ENCODE measurements at regions not wholly inside any gene's neighbourhood (a gene's known extent, or its start where the extent isn't known, plus 50 kb on each side); places are given as distances from the start of the nearest gene placed in this dataset.
"Not testable (repeated sequence)": the region's sequence is repeated elsewhere in the genome, so short reads cannot be mapped to it uniquely, and the experiment has no call there.

- no peak for TF ChIP-seq CTCF (IDR thresholded peaks at IDR 0.05)
- no peak for TF ChIP-seq POLR2A (IDR thresholded peaks at IDR 0.05)
- no peak for DNase-seq
- no peaks in the 10 kb centered on the region for H3K27me3 ChIP-seq
- H3K27ac ChIP-seq: no peak overlapping the region
- no peaks in the 10 kb centered on the region for H3K9me3 ChIP-seq
- no peak overlapping the region for H3K4me3 ChIP-seq
- H3K4me1 ChIP-seq: no peaks in the 10 kb centered on the region
- H3K36me3 ChIP-seq: no peaks in the 10 kb centered on the region
- intact Hi-C loops (cut with DNase I; ENCODE audit: low total_unique reads): no loop called here
Observed at GRCh38 chr14:105659935-105660527, 133.6 kb downstream of the TMEM121 start.

- Histone ChIP-seq H3K9me3 (no peaks in the 10 kb centered on the region), H3K4me1 (no peaks in the 10 kb centered on the region), H3K36me3 (no peaks in the 10 kb centered on the region), H3K27ac (no peak overlapping the region), H3K27me3 (no peaks in the 10 kb centered on the region), H3K4me3 (no peak overlapping the region)
- intact Hi-C loops (cut with DNase I; ENCODE audit: low total_unique reads): no loop called here
- TF ChIP-seq CTCF (IDR thresholded peaks at IDR 0.05) (no peak), POLR2A (IDR thresholded peaks at IDR 0.05) (no peak)
- no peak for DNase-seq
Observed at GRCh38 chr14:105660816-105661531, 134.6 kb downstream of the TMEM121 start.

GRCh38 chr14:105662043-105662442 lies 135.7 kb downstream of the TMEM121 start:
- H3K27me3 ChIP-seq; H3K4me1 ChIP-seq; DNase-seq; H3K4me3 ChIP-seq; H3K9me3 ChIP-seq; H3K36me3 ChIP-seq; intact Hi-C loops (cut with DNase I; ENCODE audit: low total_unique reads); H3K27ac ChIP-seq: not testable (repeated sequence)

- intact Hi-C loops (cut with DNase I; ENCODE audit: low total_unique reads); DNase-seq; H3K27ac ChIP-seq; H3K4me3 ChIP-seq; H3K27me3 ChIP-seq; H3K4me1 ChIP-seq; H3K9me3 ChIP-seq; H3K36me3 ChIP-seq: not testable (repeated sequence)
Observed at GRCh38 chr14:105662592-105662991, 136.2 kb downstream of the TMEM121 start.

GRCh38 chr14:105663323-105663722 lies 136.9 kb downstream of the TMEM121 start:
- H3K27me3 ChIP-seq; H3K27ac ChIP-seq; intact Hi-C loops (cut with DNase I; ENCODE audit: low total_unique reads); H3K9me3 ChIP-seq; H3K36me3 ChIP-seq; H3K4me1 ChIP-seq; DNase-seq; H3K4me3 ChIP-seq: not testable (repeated sequence)

GRCh38 chr14:105663818-105664596 lies 137.6 kb downstream of the TMEM121 start:
- H3K36me3 ChIP-seq; H3K9me3 ChIP-seq; H3K4me3 ChIP-seq; H3K27me3 ChIP-seq; intact Hi-C loops (cut with DNase I; ENCODE audit: low total_unique reads); H3K4me1 ChIP-seq: not testable (repeated sequence)
- peak overlapping the region in 1 of 2 donors; percentile 22 for H3K27ac ChIP-seq
- peak in 1 of 2 donors; percentile 40 for DNase-seq

GRCh38 chr14:105664691-105665090 lies 138.3 kb downstream of the TMEM121 start:
- DNase-seq: no peak
- TF ChIP-seq CTCF (IDR thresholded peaks at IDR 0.05) (no peak), POLR2A (IDR thresholded peaks at IDR 0.05) (no peak)
- H3K4me1 ChIP-seq: no peaks in the 10 kb centered on the region
- no peaks in the 10 kb centered on the region for H3K36me3 ChIP-seq
- no peak overlapping the region for H3K4me3 ChIP-seq
- H3K27ac ChIP-seq: no peak overlapping the region
- no peaks in the 10 kb centered on the region for H3K9me3 ChIP-seq
- intact Hi-C loops (cut with DNase I; ENCODE audit: low total_unique reads): no loop called here
- no peaks in the 10 kb centered on the region for H3K27me3 ChIP-seq
